IMR-90 (cell line): ENCODE measurements at regions not wholly inside any gene's neighbourhood (a gene's known extent, or its start where the extent isn't known, plus 50 kb on each side); places are given as distances from the start of the nearest gene placed in this dataset.

ENCODE experiments used
- ATAC-seq: fragments of 200-7000 bp; cut with Tn5 transposase; 2 replicates; pipeline ENCODE4 v1.9.1; 2020; ENCODE audit warnings: low read depth, mild to moderate bottlenecking, moderate library complexity
- BruUV-seq: library from RNA; stranded (reverse); fragments of 400-500 nt; replicated peaks from 2 replicates; lab custom pipeline; 2021; lab: Mats Ljungman, UMichigan
- CTCF ChIA-PET: fragments of 300-600 bp; formaldehyde crosslinking; extraction: SDS; loops from one replicate; lab custom pipeline; 2021; ENCODE audit warnings: antibody characterized with exemption; lab: Yijun Ruan, JAX
- POLR2A ChIA-PET: fragments of 300-600 bp; sonication (Branson Sonifier 250); formaldehyde crosslinking; loops from one replicate; lab custom pipeline; 2022; ENCODE audit warnings: antibody characterized with exemption; ENCODE audit not compliant: unreplicated experiment; lab: Charles Lee
- DNase-seq: peaks from one replicate; pipeline ENCODE4 v3.0.0; 2013
- H2AFZ ChIP-seq: replicated peaks from 2 replicates; pipeline ENCODE3; 2013; ENCODE audit warnings: low read length, mild to moderate bottlenecking; ENCODE audit not compliant: poor library complexity
- H2AK5ac ChIP-seq: 2 replicates; pipeline ENCODE4 v1.6.1; 2013; ENCODE audit warnings: low read depth, low read length, inconsistent platforms
- H2AK9ac ChIP-seq: replicated peaks from 2 replicates; pipeline ENCODE3; 2013; ENCODE audit warnings: mild to moderate bottlenecking, low read depth, low read length, moderate library complexity; ENCODE audit not compliant: poor library complexity
- H2BK120ac ChIP-seq: 2 replicates; pipeline ENCODE4 v1.6.1; 2013; ENCODE audit warnings: low read depth, low read length, inconsistent platforms
- H2BK15ac ChIP-seq: 3 replicates; pipeline ENCODE4 v1.6.1; 2013; ENCODE audit warnings: low read depth, low read length, inconsistent platforms
- H2BK20ac ChIP-seq: 2 replicates; pipeline ENCODE4 v1.6.1; 2013; ENCODE audit warnings: low read depth, mild to moderate bottlenecking, inconsistent platforms, low read length, moderate library complexity
- H2BK5ac ChIP-seq: 2 replicates; pipeline ENCODE4 v1.6.1; 2013; ENCODE audit warnings: mild to moderate bottlenecking, low read depth, low read length, inconsistent platforms; ENCODE audit not compliant: poor library complexity, severe bottlenecking
- H3K14ac ChIP-seq: replicated peaks from 2 replicates; pipeline ENCODE4 v1.6.1; 2013; ENCODE audit warnings: low read depth, low read length, inconsistent platforms
- H3K18ac ChIP-seq: 2 replicates; pipeline ENCODE4 v1.6.1; 2013; ENCODE audit warnings: low read depth, low read length, control low read depth
- H3K23ac ChIP-seq: 2 replicates; pipeline ENCODE4 v1.6.1; 2013; ENCODE audit warnings: low read depth, low read length, inconsistent platforms
- H3K27ac ChIP-seq: 2 replicates; pipeline ENCODE4 v1.5.1; 2013; ENCODE audit warnings: mild to moderate bottlenecking, control low read depth, low read length; ENCODE audit not compliant: insufficient read depth
- H3K27me3 ChIP-seq: 2 replicates; pipeline ENCODE4 v1.6.1; 2013; ENCODE audit warnings: low read length; ENCODE audit not compliant: control insufficient read depth, insufficient read depth
- H3K36me3 ChIP-seq: 2 replicates; pipeline ENCODE4 v1.6.1; 2013; ENCODE audit warnings: low read length, mixed read lengths; ENCODE audit not compliant: control insufficient read depth, insufficient read depth
- H3K4ac ChIP-seq: 2 replicates; pipeline ENCODE4 v1.6.1; 2013; ENCODE audit warnings: low read depth, low read length, inconsistent platforms
- H3K4me1 ChIP-seq: 2 replicates; pipeline ENCODE4 v1.6.1; 2013; ENCODE audit warnings: low read length, mixed read lengths; ENCODE audit not compliant: control insufficient read depth, insufficient read depth
- H3K4me2 ChIP-seq: 2 replicates; pipeline ENCODE4 v1.6.1; 2013; ENCODE audit warnings: low read depth, mild to moderate bottlenecking, control low read depth, low read length, moderate library complexity
- H3K4me3 ChIP-seq: 2 replicates; pipeline ENCODE4 v1.5.1; 2013; ENCODE audit warnings: low read depth, mild to moderate bottlenecking, control low read depth, low read length, moderate library complexity; ENCODE audit not compliant: insufficient read depth
- H3K56ac ChIP-seq: 2 replicates; pipeline ENCODE4 v1.6.1; 2013; ENCODE audit warnings: low read length, inconsistent platforms; ENCODE audit not compliant: insufficient read depth; ENCODE audit errors: extremely low read depth
- H3K79me1 ChIP-seq, 2 experiments: 2 replicates each; pipeline ENCODE4 v1.6.1; 2013; ENCODE audit warnings: low read length in 2 of 2, inconsistent platforms in 1 of 2, low read depth in 1 of 2
- H3K9ac ChIP-seq: 2 replicates; pipeline ENCODE4 v1.6.1; 2013; ENCODE audit warnings: low read depth, low read length, control low read depth
- H3K9me1 ChIP-seq: 2 replicates; pipeline ENCODE4 v1.6.1; 2013; ENCODE audit warnings: low read length, inconsistent platforms; ENCODE audit not compliant: insufficient read depth
- H3K9me3 ChIP-seq: 2 replicates; pipeline ENCODE4 v1.6.1; 2013; ENCODE audit warnings: low read length; ENCODE audit not compliant: control insufficient read depth, insufficient read depth
- H4K20me1 ChIP-seq: 2 replicates; pipeline ENCODE4 v1.6.1; 2013; ENCODE audit warnings: low read length, inconsistent platforms; ENCODE audit not compliant: insufficient read depth
- H4K5ac ChIP-seq: 2 replicates; pipeline ENCODE4 v1.6.1; 2013; ENCODE audit warnings: mild to moderate bottlenecking, low read depth, low read length, control low read depth
- H4K8ac ChIP-seq, 2 experiments: 2 replicates each; pipeline ENCODE4 v1.6.1; 2013; ENCODE audit warnings: low read depth in 2 of 2, low read length in 2 of 2, control low read depth in 1 of 2, inconsistent platforms in 1 of 2
- H4K91ac ChIP-seq: 2 replicates; pipeline ENCODE4 v1.6.1; 2013; ENCODE audit warnings: low read depth, low read length, inconsistent platforms; ENCODE audit not compliant: insufficient read depth
- CEBPB ChIP-seq: IDR thresholded peaks from 2 replicates; pipeline ENCODE4 v1.6.1; 2012; ENCODE audit warnings: low read depth, low read length, improper control_type of control experiment
- MAFK ChIP-seq: IDR thresholded peaks from 2 replicates; pipeline ENCODE4 v1.6.1; 2012; ENCODE audit warnings: low read depth, low read length, improper control_type of control experiment
- MXI1 ChIP-seq: IDR thresholded peaks from 2 replicates; pipeline ENCODE4 v1.6.1; 2012; ENCODE audit warnings: low read depth, mild to moderate bottlenecking, low read length, moderate library complexity, borderline replicate concordance
- RCOR1 ChIP-seq: IDR thresholded peaks from 2 replicates; pipeline ENCODE4 v1.6.1; 2012; ENCODE audit warnings: mild to moderate bottlenecking, low read length, improper control_type of control experiment; ENCODE audit not compliant: insufficient replicate concordance
- USF2 ChIP-seq: fragments of 150-350 bp; IDR thresholded peaks from 2 replicates; pipeline ENCODE4 v1.6.1; 2017; ENCODE audit warnings: mild to moderate bottlenecking, antibody characterized with exemption, low read length, low read depth
- WGBS, 2 experiments: methylation state at CpG; one replicate each; pipeline versions ENCODE4 v1.1.5 to v1.1.7; 2013; ENCODE audit warnings: missing lambda C conversion rate in 2 of 2; ENCODE audit not compliant: insufficient read length in 1 of 2; ENCODE audit errors: extremely low coverage in 2 of 2; 5-methylcytosine and 5-hydroxymethylcytosine counted together
- dilution Hi-C: fragments of 300-500 bp; cut with HindIII; formaldehyde crosslinking; loops from one replicate; pipeline ENCODE4 v1.14.3; 2018; ENCODE audit warnings: low sequenced_read_pairs; ENCODE audit not compliant: unreplicated experiment
- in situ Hi-C: fragments of 300-500 bp; cut with MboI; formaldehyde crosslinking; loops from 3 replicates; pipeline ENCODE4 v1.14.3; 2019; ENCODE audit warnings: low sequenced_read_pairs, inconsistent platforms, mixed read lengths
- intact Hi-C: fragments of 100-400 bp; cut with micrococcal nuclease; formaldehyde crosslinking; loops from 2 replicates; pipeline ENCODE4 v1.10.0; 2022

GRCh38 chr7:33849004-33849403 lies 56.3 kb upstream of the BMPER start:
- H3K27ac ChIP-seq = no peak overlapping the region
- H4K20me1 ChIP-seq = no peaks in the 10 kb centered on the region
- H3K36me3 ChIP-seq = no peaks in the 10 kb centered on the region
- H3K14ac ChIP-seq = no peak overlapping the region
- H2AFZ ChIP-seq = no peak overlapping the region
- DNase-seq (peak; percentile 73), ATAC-seq (peak; percentile 42; the same call in 1 of the 2 replicates)
- H2BK15ac ChIP-seq = no peak overlapping the region
- in situ Hi-C loops = no loop called here
- peaks cover under 1% of the 10 kb centered on the region for H3K9me1 ChIP-seq
- no peak overlapping the region for H2AK9ac ChIP-seq
- dilution Hi-C loops = no loop called here
- CTCF ChIA-PET = interaction anchor here (0.6 kb wide), 1 partner anchor 1733 kb away, joined by 3 read pairs; no protein-coding TSS in a partner anchor
- POLR2A ChIA-PET = no interaction called here
- H4K91ac ChIP-seq = no peak overlapping the region
- H3K79me1 ChIP-seq = no peaks in the 10 kb centered on the region
- peaks cover 7% of the 10 kb centered on the region for H3K27me3 ChIP-seq
- H2BK5ac ChIP-seq = no peak overlapping the region
- no TSS peak for BruUV-seq
- no peak overlapping the region for H2BK20ac ChIP-seq
- H3K56ac ChIP-seq = no peak overlapping the region
- H3K4me3 ChIP-seq = no peak overlapping the region
- H4K5ac ChIP-seq = no peak overlapping the region
- H3K9ac ChIP-seq = no peak overlapping the region
- H2AK5ac ChIP-seq = no peak overlapping the region
- TF ChIP-seq MXI1 (0 out of 2 replicates have a peak, but pooled peaks have one; percentile 14), CEBPB (no peak), RCOR1 (peak; percentile 42), MAFK (no peak), USF2 (peak; percentile 64; the same call in 1 of the 2 replicates)
- no peak overlapping the region for H3K23ac ChIP-seq
- H4K8ac ChIP-seq = no peak overlapping the region
- no peaks in the 10 kb centered on the region for H3K9me3 ChIP-seq
- H3K18ac ChIP-seq = no peak overlapping the region
- WGBS, 2 experiments = no CpG with 5 or more reads among the region's 2 CpGs
- no peak overlapping the region for H2BK120ac ChIP-seq
- H3K4me2 ChIP-seq = no peak overlapping the region
- intact Hi-C loops = no loop called here
- no peak overlapping the region for H3K4ac ChIP-seq
- H3K4me1 ChIP-seq = peaks cover 2% of the 10 kb centered on the region
